Activated T-cell treated with anti-CD3 and anti-CD28 coated beads, Interleukin-2, amount 50 U/mL, for 72 hours (primary cell): ENCODE measurements at regions not wholly inside any gene's neighbourhood (a gene's known extent, or its start where the extent isn't known, plus 50 kb on each side); places are given as distances from the start of the nearest gene placed in this dataset.

Experiments used
- ATAC-seq, 2 donors: fragments of 150-1000 bp; cut with Tn5 transposase; replicated peaks in 1 of 2; 2 replicates each; pipeline ENCODE4 v1.10.0; 2021; ENCODE audit warnings: moderate library complexity in 2 of 2, mild to moderate bottlenecking in 1 of 2
- DNase-seq, 2 donors: peaks; one replicate each; pipeline ENCODE4 v3.0.0; 2021 to 2022; ENCODE audit warnings: mixed read lengths in 1 of 2
- H3K27ac Mint-ChIP-seq: one replicate; pipeline ENCODE4 v1.8.0; 2022; ENCODE audit warnings: mild to moderate bottlenecking, moderate library complexity, mixed read lengths
- H3K27me3 Mint-ChIP-seq: one replicate; pipeline ENCODE4 v1.8.0; 2022; ENCODE audit warnings: low read depth, mixed read lengths
- H3K36me3 Mint-ChIP-seq, 2 donors: one replicate each; pipeline ENCODE4 v1.8.0; 2022; ENCODE audit warnings: mixed read lengths in 2 of 2, mild to moderate bottlenecking in 1 of 2; ENCODE audit not compliant: insufficient read depth in 2 of 2
- H3K4me1 Mint-ChIP-seq: one replicate; pipeline ENCODE4 v1.8.0; 2022; ENCODE audit warnings: low read depth, mixed read lengths
- H3K4me3 Mint-ChIP-seq, 2 donors: one replicate each; pipeline ENCODE4 v1.8.0; 2022; ENCODE audit warnings: mild to moderate bottlenecking in 2 of 2, mixed read lengths in 2 of 2, moderate library complexity in 2 of 2
- H3K9me3 Mint-ChIP-seq, 2 donors: one replicate each; pipeline ENCODE4 v1.8.0; 2022; ENCODE audit warnings: mixed read lengths in 2 of 2

GRCh38 chr2:79292958-79293315 lies 133.4 kb upstream of the REG3A start:
- no peaks in the 10 kb centered on the region for H3K27me3 Mint-ChIP-seq
- DNase-seq (no peak), ATAC-seq (no peak)
- H3K4me1 Mint-ChIP-seq: no peaks in the 10 kb centered on the region
- H3K36me3 Mint-ChIP-seq: peaks cover 2 to 3% of the 10 kb centered on the region in 2 donors
- H3K4me3 Mint-ChIP-seq: no peak overlapping the region
- H3K9me3 Mint-ChIP-seq: peaks cover 10 to 12% of the 10 kb centered on the region in 2 donors
- no peak overlapping the region for H3K27ac Mint-ChIP-seq

GRCh38 chr2:79292239-79292957 lies 132.8 kb upstream of the REG3A start:
- H3K4me1 Mint-ChIP-seq: no peaks in the 10 kb centered on the region
- DNase-seq (no peak), ATAC-seq (no peak)
- H3K27me3 Mint-ChIP-seq: no peaks in the 10 kb centered on the region
- H3K4me3 Mint-ChIP-seq: no peak overlapping the region
- no peak overlapping the region for H3K27ac Mint-ChIP-seq
- H3K9me3 Mint-ChIP-seq: peaks cover 6 to 12% of the 10 kb centered on the region in 2 donors
- H3K36me3 Mint-ChIP-seq: peaks cover 2 to 3% of the 10 kb centered on the region in 2 donors

- no peaks in the 10 kb centered on the region for H3K36me3 Mint-ChIP-seq
- H3K4me3 Mint-ChIP-seq: no peak overlapping the region
- DNase-seq: no peak
- no peak for ATAC-seq
- peaks cover 5% of the 10 kb centered on the region in 2 donors for H3K9me3 Mint-ChIP-seq
- no peaks in the 10 kb centered on the region for H3K4me1 Mint-ChIP-seq
- H3K27ac Mint-ChIP-seq: no peak overlapping the region
- H3K27me3 Mint-ChIP-seq: no peaks in the 10 kb centered on the region
These were observed 116.3 kb upstream of the REG3A start for GRCh38 chr2:79275863-79276262.

- no peaks in the 10 kb centered on the region for H3K27me3 Mint-ChIP-seq
- H3K4me1 Mint-ChIP-seq: no peaks in the 10 kb centered on the region
- no peak overlapping the region for H3K4me3 Mint-ChIP-seq
- no peaks in the 10 kb centered on the region for H3K36me3 Mint-ChIP-seq
- DNase-seq (no peak), ATAC-seq (no peak)
- H3K9me3 Mint-ChIP-seq: peaks cover 8 to 10% of the 10 kb centered on the region in 2 donors
- no peak overlapping the region for H3K27ac Mint-ChIP-seq
These were observed 115.6 kb upstream of the REG3A start for GRCh38 chr2:79275197-79275596.

- H3K36me3 Mint-ChIP-seq: no peaks in the 10 kb centered on the region
- ATAC-seq (no peak), DNase-seq (no peak)
- no peak overlapping the region for H3K4me3 Mint-ChIP-seq
- H3K27me3 Mint-ChIP-seq: no peaks in the 10 kb centered on the region
- no peaks in the 10 kb centered on the region for H3K4me1 Mint-ChIP-seq
- peaks cover 8 to 10% of the 10 kb centered on the region in 2 donors for H3K9me3 Mint-ChIP-seq
- H3K27ac Mint-ChIP-seq: no peak overlapping the region
These were observed 113.1 kb upstream of the REG3A start for GRCh38 chr2:79272616-79273015.

GRCh38 chr2:79271456-79271855 lies 111.9 kb upstream of the REG3A start:
- Mint-ChIP-seq H3K27me3 (no peaks in the 10 kb centered on the region), H3K36me3 (no peaks in the 10 kb centered on the region), H3K27ac (no peak overlapping the region), H3K4me1 (no peaks in the 10 kb centered on the region), H3K9me3 (peaks cover 10% of the 10 kb centered on the region in 2 donors), H3K4me3 (no peak overlapping the region)
- ATAC-seq (no peak), DNase-seq (no peak)

GRCh38 chr2:79260848-79261247 lies 101.3 kb upstream of the REG3A start:
- Mint-ChIP-seq H3K4me1 (no peaks in the 10 kb centered on the region), H3K27ac (no peak overlapping the region), H3K36me3 (no peaks in the 10 kb centered on the region), H3K4me3 (no peak overlapping the region), H3K27me3 (no peaks in the 10 kb centered on the region), H3K9me3 (peaks cover 7 to 10% of the 10 kb centered on the region in 2 donors)
- no peak for ATAC-seq
- DNase-seq: no peak

GRCh38 chr2:79259959-79260358 lies 100.4 kb upstream of the REG3A start:
- no peak for DNase-seq
- H3K27ac Mint-ChIP-seq: no peak overlapping the region
- no peaks in the 10 kb centered on the region for H3K27me3 Mint-ChIP-seq
- no peak for ATAC-seq
- no peaks in the 10 kb centered on the region for H3K4me1 Mint-ChIP-seq
- H3K36me3 Mint-ChIP-seq: no peaks in the 10 kb centered on the region
- H3K9me3 Mint-ChIP-seq: peaks cover 7 to 13% of the 10 kb centered on the region in 2 donors
- no peak overlapping the region for H3K4me3 Mint-ChIP-seq

- Mint-ChIP-seq H3K27me3 (no peaks in the 10 kb centered on the region), H3K36me3 (no peaks in the 10 kb centered on the region), H3K4me3 (no peak overlapping the region), H3K4me1 (no peaks in the 10 kb centered on the region), H3K9me3 (peaks cover 7 to 13% of the 10 kb centered on the region in 2 donors), H3K27ac (no peak overlapping the region)
- ATAC-seq (no peak), DNase-seq (no peak)
These were observed 99.7 kb upstream of the REG3A start for GRCh38 chr2:79259296-79259695.

- Mint-ChIP-seq H3K27me3 (no peaks in the 10 kb centered on the region), H3K27ac (no peak overlapping the region), H3K4me1 (no peaks in the 10 kb centered on the region), H3K4me3 (no peak overlapping the region), H3K9me3 (peaks cover 3% of the 10 kb centered on the region in 2 donors), H3K36me3 (no peaks in the 10 kb centered on the region)
- ATAC-seq (no peak), DNase-seq (no peak)
These were observed 93.8 kb upstream of the REG3A start for GRCh38 chr2:79253243-79253774.

GRCh38 chr2:79250656-79251055 lies 91.1 kb upstream of the REG3A start:
- DNase-seq: no peak
- Mint-ChIP-seq H3K9me3 (peaks cover 0 to 5% of the 10 kb centered on the region in 2 donors), H3K27ac (no peak overlapping the region), H3K27me3 (no peaks in the 10 kb centered on the region), H3K4me3 (no peak overlapping the region), H3K36me3 (no peaks in the 10 kb centered on the region), H3K4me1 (no peaks in the 10 kb centered on the region)
- ATAC-seq: no peak

GRCh38 chr2:79248776-79249175 lies 89.2 kb upstream of the REG3A start:
- ATAC-seq (no peak), DNase-seq (no peak)
- Mint-ChIP-seq H3K4me3 (no peak overlapping the region), H3K9me3 (peaks cover 0 to 4% of the 10 kb centered on the region in 2 donors), H3K27me3 (no peaks in the 10 kb centered on the region), H3K4me1 (no peaks in the 10 kb centered on the region), H3K36me3 (no peaks in the 10 kb centered on the region), H3K27ac (no peak overlapping the region)

- ATAC-seq (no peak), DNase-seq (no peak)
- H3K4me3 Mint-ChIP-seq: no peak overlapping the region
- no peaks in the 10 kb centered on the region for H3K4me1 Mint-ChIP-seq
- no peaks in the 10 kb centered on the region for H3K27me3 Mint-ChIP-seq
- H3K9me3 Mint-ChIP-seq: peaks cover 0 to 7% of the 10 kb centered on the region in 2 donors
- no peaks in the 10 kb centered on the region for H3K36me3 Mint-ChIP-seq
- no peak overlapping the region for H3K27ac Mint-ChIP-seq
These were observed 75.6 kb upstream of the REG3A start for GRCh38 chr2:79235135-79235534.

- H3K27ac Mint-ChIP-seq: no peak overlapping the region
- ATAC-seq: no peak
- H3K27me3 Mint-ChIP-seq: no peaks in the 10 kb centered on the region
- peaks cover 2 to 4% of the 10 kb centered on the region in 2 donors for H3K9me3 Mint-ChIP-seq
- no peaks in the 10 kb centered on the region for H3K4me1 Mint-ChIP-seq
- no peak overlapping the region for H3K4me3 Mint-ChIP-seq
- H3K36me3 Mint-ChIP-seq: no peaks in the 10 kb centered on the region
- DNase-seq: no peak
These were observed 64.0 kb upstream of the REG3A start for GRCh38 chr2:79223539-79223938.
